Hematopoietic multipotent progenitor cell treated with erythropoietin and hydrocortisone succinate and interleukin-3 and kit ligand, for 4 days (in vitro differentiated cells): ENCODE measurements at regions not wholly inside any gene's neighbourhood (a gene's known extent, or its start where the extent isn't known, plus 50 kb on each side); places are given as distances from the start of the nearest gene placed in this dataset.

Experiments
- DNase-seq: peaks from one replicate; pipeline ENCODE4 v3.0.0-alpha.2; 2015

DNA sequence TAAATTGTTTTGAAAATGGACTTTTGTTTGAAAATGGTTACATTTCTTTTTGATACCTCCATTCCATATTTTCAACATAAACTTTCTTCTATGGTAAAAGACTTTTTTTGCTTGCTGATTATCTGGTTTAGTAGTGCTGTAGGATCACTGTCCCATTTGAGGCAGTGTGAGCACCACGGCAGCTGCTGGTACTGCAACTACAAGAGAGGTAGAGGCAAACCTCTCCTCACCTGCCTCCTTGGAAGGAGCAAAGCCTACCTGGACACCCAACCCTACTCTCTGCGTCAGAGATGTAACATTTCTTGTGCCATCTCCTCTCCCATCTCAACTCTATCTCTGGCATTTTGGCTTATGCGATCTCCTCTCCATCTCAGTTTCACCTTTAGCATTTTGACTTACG lies 460.1 kb downstream of the SHQ1 start:
- no peak for DNase-seq

DNA sequence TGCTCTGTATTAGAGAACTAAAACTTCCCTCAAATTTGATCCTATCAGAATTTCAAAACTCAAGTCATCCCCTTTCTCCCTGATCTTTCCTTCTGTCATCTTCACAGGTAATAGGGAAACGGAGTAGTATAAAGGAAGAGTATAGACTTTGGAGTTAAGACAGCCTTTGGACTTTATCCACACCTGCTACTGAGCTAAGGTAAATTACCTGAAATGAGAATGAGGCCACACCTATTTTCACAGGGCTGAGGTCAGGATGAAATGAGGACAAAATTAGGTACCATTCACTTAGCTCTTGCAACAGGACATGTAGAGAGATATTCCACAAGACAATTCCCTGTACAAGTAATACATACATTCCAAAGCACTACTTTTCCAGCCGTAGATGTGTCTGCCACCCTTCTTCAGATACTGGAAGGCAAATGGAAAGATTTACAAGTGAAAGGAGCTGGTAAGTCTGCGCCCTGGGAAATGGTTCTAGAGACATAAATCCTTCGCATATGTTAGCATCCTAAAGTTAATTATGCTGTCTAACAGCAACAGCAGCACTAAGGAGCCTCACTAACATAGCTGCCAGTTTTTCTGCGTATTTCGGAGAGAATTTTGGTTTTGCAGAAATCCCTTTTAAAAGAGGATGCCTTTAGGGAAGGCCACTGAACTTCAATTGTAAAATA lies 461.8 kb downstream of the SHQ1 start:
- DNase-seq: no peak

DNA sequence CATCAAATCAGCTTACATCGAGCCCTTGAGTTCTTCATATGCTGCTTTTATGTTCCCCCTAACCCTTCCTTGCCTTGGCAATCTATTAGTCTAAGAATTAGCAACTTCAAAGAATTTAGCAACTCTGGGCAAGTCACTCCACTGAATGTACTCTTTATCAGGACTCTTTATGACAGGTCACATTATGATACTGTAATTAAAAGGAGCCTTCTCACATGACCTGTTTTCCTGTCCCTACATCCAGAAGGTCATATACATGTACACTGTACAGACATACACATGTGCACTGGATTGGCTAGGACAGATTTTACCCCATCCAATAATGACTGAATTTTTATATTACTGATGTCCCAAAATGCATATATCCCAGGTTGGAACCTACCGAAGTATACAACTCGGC lies 463.1 kb downstream of the SHQ1 start:
- DNase-seq: no peak

DNA sequence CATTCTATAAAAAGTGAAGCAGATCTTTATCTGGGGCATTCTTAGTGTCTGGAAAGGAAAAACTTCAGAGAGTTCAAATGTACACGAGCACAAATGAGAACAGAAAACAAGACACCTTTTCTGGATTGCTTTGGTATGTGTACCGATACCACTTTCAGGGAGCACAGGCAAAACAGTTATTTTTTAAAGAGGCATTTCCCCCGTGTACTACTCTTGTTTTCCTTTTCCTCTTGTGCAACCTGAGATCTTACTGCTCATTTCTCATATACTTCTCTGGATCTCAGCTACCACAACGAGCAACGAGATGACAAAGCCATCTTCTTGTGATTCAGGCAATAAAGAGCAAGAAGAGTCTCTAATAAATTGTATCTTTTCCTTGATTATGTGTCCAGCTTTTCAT lies 463.6 kb downstream of the SHQ1 start:
- DNase-seq: no peak

DNA sequence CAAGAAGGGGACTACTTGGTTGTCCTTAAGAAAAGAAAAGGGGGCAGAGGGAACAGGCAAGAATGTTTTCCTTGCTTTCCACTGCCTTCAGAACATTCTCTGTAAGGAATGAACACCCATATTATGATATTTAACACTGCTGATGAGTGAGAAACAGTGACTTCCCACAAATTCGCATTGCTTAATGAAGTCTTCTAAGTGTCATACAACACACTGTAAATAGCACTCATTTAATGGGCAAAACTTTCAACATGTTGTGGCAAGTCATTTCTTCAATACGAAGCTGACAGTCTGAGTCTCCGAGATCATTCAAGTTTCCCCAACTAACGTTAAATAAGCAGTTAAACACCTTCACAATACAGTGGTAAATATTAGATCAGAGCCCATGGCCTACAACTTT lies 464.4 kb downstream of the SHQ1 start:
- DNase-seq: no peak

DNA sequence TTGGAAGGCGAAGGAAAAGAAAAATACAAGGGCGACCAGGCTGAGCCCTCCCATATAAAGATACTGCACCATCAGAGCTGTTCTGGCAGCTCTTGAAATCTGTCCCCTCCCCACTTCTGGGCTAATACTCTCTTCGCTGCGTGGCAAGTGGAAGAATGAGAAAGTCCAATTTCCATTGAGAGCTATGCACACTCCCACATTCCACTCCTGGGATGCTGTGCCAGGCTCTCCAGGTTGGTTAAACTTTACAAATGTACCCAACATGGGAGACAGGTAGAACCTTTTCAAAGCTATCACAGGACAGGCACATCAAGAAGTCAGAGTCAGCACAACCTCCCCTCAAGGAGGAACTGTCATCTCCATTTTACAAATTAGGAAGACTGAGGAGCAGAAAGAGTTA lies 465.0 kb downstream of the SHQ1 start:
- no peak for DNase-seq

DNA sequence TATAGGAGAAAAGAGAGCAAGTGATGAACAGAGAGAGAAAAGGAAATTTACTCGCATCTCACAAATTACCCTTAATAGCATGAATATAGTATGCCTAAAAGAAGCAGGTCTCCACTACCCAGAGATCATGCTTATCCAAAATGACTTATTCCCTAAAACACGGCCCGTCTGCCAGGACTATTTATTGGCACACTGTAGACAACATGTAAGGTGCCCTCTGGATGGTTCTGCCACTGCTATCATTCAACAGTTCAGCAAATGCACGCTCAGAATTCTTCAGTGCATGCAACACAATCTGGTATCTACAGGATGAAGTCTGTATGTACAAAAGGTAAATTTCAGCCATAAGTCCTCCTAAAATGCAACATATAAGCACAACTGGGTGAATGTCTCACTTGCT lies 465.8 kb downstream of the SHQ1 start:
- no peak for DNase-seq

DNA sequence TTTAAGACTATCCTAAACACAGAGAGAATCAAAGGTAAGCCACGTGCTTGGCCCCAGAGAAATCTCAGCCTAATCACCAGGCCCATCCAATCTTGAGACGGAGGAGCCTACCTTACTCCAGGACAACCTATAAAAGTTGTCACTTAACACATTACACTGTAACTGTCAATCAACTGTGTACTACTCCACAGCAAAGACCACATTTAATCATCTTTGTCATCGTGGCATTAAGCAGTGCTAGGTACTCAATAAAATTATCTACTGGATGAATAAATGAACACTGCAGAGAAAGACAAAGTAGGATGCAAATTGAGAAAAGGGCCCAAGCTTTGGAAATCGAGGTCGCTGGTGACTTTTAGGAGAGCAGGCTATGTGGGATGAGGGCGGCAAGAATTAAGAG lies 466.7 kb downstream of the SHQ1 start:
- no peak for DNase-seq

DNA sequence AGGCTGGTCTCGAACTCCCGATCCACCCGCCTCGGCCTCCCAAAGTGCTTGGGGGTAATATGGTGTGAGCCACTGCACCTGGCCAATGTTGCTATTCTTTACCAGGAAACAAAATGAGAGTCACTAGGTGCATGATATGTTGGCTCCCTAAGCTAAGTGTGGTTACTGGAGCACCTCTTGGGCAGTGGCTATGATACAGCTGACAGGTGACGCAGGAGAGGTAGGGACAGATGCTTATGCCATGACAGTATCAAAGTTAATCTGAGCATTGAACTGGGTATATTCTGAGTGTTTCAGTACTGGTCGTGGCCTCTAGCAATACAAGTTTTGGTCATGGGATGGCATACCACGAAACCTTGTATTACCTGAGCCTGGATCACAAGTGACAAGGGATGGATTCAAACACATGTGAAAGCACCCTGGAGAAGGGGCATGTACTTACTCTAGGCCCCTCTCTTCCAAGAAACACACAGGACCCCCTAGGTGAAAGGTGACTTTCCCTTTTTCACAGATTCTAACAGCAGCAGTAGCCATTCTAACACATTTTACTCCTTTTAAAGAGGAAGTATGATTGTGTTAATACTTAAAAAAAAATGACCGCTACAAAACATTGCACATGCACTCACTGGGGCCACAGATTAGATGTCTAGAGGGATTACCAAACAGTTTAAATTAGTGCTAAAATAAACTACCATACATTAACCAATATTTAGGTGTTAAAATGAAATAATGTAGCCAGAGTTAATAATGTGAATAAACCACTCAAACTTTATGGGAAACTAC lies 467.3 kb downstream of the SHQ1 start:
- DNase-seq: peak; percentile 68

DNA sequence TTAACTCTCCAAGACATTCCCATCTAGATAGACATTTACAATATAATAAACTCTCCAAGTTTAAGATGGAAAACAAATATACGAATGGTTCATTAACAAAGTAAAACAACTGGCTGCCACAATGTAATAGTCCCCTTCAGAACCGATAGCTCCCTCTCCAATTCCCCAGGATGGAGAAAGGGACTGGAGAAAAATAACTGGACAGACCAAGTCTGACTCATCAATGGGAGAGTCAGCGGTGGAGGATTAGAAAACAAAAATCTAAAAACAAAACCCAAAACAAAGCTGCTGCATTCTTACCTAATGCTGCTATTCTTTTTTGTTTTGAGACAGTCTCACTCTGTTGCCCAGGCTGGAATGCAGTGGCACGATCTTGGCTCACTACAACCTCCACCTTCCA lies 468.1 kb downstream of the SHQ1 start:
- no peak for DNase-seq

DNA sequence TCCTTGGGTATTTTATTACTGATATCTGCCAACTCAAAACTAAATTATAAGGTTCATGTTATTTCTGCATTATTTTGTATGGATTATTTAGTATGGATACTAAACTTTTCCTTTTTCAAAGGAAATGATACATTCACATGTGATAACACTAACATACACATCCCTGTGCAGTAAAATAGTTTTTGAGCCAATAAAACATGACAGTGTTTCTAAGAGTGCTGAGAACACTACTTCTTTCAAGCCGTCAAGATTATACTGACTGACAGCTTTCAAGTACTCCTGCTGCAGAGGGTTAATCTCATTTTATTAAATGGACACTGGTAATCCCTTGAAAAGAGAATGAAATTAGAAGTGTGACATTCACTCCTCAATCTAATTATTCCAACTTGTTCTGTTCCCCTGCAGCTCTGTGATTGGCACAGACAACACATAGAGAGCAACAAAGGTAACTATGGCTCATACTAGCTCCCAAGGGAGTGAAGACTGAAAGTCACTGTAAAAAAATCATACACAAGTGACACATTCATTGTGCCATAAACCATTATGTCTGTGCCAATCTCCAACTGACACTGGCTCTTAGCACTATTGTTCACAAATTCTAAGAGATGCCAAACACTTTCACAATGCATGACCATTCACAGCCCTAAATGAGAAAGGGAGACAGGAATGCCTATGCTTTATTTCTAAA lies 468.6 kb downstream of the SHQ1 start:
- DNase-seq: no peak

DNA sequence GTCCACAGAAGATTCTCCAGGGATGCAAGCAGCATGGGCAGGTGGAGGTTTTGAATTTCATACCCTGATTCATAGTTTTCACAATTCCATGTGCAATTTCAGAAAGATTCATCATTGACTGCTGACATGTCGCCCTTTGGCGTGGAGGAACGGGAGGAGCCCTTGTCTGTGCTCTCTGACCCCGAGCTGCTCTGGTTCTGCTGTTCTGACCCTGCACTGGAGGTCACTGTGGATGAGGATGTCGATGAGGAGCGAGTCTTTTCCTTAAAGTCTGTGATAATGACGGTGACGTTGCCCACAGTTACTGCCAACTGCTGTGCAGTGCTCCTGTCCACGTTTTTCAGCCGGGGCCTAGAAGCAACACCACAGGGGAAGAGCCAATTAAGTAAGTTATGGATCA lies 470.0 kb downstream of the SHQ1 start:
- no peak for DNase-seq

DNA sequence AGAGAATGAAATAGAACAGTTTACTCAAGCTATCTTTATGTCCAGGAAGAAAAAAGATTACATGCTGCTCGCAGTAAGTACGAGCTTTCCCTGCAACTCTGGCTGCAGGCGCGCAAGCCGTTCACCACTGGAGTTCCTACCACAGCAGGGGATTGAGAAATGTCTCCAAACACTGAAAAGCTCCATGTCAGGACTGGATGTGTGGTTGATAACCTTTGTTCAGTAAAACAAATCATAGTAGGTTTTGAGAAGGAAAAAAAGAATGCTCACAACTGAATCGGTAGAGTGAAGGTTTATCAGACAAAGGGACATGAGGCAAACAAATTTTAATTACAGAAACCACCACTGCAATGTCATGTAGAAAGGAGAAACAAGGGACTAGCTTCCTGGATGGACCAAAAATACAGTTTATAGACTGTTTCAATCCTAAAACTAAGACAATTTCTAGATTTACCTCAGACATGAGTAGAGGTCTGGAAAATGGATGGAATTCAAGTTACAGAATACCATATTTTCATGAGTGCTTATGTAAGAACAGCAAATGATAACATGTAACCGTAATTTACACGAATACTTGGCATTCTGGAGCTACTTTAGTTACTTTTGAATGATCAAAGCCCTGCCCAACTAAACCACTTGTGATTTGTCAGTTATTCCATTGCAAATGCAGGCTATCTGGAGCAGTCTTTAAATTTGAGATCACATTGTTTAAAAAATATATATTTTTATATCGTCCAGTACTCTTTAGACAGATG lies 471.1 kb downstream of the SHQ1 start:
- peak; percentile 74 for DNase-seq

DNA sequence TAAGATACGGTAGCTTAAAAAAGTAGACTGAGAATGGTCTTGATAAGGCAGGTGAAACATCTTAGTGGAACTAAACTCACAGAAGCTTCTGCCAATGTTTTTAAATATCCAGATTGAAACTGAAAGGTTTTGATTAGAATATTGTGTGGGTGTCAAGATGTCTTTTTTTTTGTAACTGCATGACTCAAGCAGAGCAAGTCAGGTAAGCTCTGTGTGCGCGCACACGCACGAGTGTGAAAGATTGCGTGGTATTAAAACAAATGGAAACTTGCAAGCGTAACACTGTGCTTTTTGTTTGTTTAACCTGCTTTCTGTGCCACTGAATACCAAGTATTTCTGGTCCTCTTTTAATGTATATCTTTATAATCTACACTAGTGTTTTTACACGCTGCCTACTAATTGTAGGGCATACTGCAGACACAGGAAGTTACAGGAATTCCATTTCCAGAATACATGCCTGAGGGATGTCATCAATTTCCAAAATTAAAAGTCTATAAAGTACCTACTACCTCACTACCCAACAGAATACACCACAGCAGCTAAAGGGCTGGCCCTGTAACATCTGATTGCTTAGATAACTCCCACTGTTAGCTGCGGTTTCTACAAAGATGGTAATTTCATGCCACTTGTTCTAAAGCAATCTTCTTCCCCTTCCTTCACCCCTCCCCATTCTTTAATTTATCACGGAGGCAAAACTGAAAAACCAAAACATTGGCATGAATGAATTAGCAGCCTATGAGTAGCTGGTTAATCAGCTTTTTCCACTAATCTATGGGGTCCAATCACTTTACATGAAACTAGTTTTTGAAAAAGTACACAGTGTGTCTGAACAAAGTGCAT lies 472.8 kb downstream of the SHQ1 start:
- peak; percentile 94 for DNase-seq

DNA sequence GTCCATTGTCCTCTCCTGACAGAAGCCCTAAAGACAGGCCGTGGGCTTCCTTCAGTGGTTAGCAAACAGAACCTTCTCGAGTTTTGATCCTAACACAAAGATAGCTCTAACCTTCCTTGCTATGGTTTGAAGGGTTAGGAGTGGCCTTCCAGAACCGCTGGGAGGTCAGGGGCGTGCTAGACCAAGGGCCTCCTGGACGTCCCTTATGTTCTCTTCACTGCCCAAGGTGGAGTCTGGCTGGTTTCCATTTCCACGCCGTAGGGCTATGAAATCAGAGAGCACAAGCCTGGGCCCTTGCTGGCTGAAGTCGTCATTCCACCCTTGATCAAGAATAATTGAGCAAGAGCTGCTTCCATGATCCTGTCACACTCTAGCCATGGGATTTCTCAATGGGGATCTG lies 475.1 kb downstream of the SHQ1 start:
- DNase-seq: no peak

DNA sequence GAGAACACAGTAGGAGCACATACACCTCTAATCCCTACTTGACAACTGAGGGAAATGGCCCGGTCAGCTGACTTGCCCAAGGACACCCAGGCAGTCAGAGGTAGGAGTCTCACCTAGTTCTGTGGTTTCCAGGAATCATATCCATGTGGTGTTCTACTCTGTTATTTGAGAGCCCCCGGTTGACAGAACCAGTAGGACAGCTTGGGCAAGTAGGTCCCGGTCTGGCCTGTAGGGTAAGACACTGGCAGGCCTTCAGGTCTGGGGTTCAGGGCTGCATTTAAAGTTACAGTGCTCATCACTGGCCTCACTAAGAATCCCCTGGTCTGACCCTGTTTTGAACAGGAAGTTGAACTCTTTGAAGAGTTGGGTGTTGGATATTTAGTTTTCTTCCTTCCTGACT lies 476.1 kb downstream of the SHQ1 start:
- DNase-seq: no peak

DNA sequence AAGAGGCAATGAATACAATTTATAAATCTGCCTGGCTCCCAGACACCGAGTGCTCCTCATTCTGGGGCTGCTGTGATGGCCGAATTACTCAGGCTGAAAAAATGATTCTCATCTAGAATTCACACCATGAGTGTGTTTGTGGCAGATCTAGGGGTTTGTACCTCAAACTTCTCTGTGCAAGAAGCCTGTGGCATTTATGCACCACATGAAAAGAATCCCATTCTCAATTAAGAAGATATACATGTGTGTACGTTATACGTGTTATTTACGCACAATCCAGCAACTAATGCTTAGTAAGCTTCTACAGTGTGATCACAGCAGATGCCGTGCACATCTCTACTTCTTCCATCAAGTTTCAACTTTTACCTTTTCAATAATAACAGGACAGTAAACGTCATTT lies 476.8 kb downstream of the SHQ1 start:
- DNase-seq: no peak

DNA sequence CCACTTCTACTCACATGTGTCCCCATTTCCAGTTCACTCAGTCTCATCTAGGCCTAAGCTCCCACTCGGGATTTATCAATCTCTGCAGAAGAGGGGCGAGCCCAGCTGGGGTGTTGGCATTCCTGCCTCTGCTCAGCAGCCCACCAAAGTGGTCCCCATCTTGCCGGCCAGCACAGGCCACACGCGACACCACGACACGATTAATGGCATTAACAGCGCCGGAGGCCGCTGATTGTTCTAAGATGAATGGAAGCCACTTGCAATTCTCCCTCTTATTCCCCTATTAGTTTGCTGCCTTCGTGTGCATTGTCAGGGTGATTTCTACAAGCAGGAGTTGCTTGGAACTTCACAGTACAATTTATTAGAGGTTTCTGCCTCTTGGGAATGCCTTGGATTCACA lies 477.3 kb downstream of the SHQ1 start:
- DNase-seq: no peak

DNA sequence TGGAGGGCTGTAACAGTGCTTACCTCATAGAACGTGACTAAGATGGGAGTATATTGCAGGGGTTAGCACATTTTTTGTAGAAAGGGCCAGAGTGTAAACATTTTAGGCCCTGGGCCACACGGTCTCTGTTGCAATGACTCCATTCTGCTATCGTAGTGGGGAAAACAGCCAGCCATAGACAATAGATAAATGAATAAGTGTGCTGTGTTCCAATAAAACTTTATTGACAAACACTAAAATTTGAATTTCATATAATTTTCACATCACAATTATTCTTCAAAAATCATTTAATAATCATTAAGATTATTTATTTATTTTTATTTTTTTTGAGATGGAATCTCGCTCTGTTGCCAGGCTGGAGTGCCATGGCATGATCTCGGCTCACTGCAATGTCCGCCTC lies 478.6 kb downstream of the SHQ1 start:
- no peak for DNase-seq

DNA sequence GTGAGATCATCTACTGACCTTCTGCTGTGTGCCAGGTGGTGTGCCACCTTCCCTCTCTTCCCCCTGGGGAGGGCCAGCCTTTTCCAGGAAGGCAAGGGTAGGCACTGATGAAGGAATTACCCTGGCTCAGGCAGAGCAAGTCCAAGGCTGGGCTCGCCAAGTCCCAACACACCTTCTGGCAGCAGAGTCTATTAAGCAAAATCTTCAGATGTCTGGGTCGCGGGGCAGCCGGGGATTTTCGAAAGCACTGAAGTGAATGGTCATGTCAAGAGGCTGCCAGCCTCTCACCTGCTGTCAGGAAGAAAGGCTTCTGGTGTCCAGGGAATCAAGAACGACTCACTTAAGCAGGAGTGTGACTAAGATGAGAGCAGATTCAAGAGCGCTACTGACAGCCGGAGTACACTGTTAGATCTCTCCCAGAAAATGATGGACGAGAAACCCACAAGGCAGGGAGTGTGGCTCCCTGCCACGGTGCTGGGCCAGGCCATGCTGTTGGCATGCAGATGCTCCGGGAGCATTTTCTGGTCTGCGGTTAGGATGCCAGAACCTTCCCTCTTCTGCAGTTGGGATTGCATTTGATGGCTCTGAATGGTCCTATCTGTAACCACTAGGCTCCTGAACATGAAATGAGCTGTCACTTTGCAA lies 479.8 kb downstream of the SHQ1 start:
- no peak for DNase-seq

DNA sequence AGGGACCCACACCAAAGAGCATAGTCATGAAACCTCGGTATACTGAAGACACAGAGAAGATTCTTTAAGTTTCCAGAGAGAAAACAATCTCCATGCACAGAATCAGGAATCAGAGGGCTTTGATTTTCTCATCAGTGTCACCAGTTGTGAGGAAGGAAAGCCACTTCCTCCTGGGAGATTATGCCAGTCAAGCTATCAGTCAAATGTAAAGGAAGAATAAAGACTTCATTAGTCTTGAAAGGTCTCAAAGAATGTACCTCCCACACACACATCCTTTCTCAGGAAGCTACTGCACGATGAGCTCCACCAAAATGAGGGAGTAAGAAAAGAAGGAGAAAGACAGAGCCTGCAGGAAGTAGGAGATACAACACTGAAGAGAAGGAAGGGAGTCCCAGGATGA lies 486.3 kb downstream of the SHQ1 start:
- DNase-seq: no peak

DNA sequence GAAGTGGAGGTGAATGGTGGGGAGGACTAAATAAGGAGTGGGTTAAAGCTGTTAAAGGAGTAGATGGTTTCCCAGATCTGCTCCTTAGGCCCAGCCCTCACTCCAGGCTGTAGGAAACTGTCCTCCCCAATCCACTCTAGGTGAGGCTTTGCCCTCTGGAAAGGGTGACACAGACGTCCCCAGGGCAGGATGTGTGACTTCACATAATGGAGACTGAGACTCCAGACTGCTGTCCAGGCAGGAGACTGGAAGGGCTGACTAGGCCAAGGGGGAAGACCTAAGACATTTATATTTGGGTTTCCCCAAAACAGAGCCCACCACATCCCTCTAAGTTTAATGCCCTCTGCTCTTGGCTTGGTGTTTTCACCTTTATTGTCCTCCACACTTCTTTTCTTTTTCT lies 488.5 kb downstream of the SHQ1 start:
- no peak for DNase-seq
